Panc1 (cell line): ENCODE measurements at regions not wholly inside any gene's neighbourhood (a gene's known extent, or its start where the extent isn't known, plus 50 kb on each side); places are given as distances from the start of the nearest gene placed in this dataset.

ENCODE experiments used
- ATAC-seq: fragments of 200-7000 bp; cut with Tn5 transposase; 2 replicates; pipeline ENCODE4 v1.9.1; 2020; ENCODE audit warnings: mild to moderate bottlenecking, moderate library complexity
- BruUV-seq: library from RNA; stranded (reverse); fragments of 400-500 nt; replicated peaks from 2 replicates; lab custom pipeline; 2021; lab: Mats Ljungman, UMichigan
- CTCF ChIA-PET: fragments of 300-600 bp; sonication (Branson Sonifier 250); formaldehyde crosslinking; loops from one replicate; lab custom pipeline; 2022; ENCODE audit warnings: antibody characterized with exemption; lab: Charles Lee
- POLR2A ChIA-PET: fragments of 300-600 bp; sonication (Branson Sonifier 250); formaldehyde crosslinking; loops from one replicate; lab custom pipeline; 2022; ENCODE audit warnings: antibody characterized with exemption; lab: Charles Lee
- DNase-seq: peaks from one replicate; pipeline ENCODE4 v3.0.0-alpha.2; 2010; ENCODE audit warnings: low read depth, low spot score
- H3K27ac ChIP-seq: 2 replicates; pipeline ENCODE4 v1.5.1; 2011; ENCODE audit warnings: mild to moderate bottlenecking, low read length, inconsistent platforms
- H3K27me3 ChIP-seq: fragments of 200-500 bp; sonication (Bioruptor generic); 2 replicates; pipeline ENCODE4 v1.6.0; 2014; ENCODE audit warnings: low read length, inconsistent platforms; ENCODE audit not compliant: control insufficient read depth, insufficient read depth
- H3K36me3 ChIP-seq: fragments of 200-500 bp; sonication (Bioruptor generic); 2 replicates; pipeline ENCODE4 v1.5.1; 2014; ENCODE audit warnings: inconsistent platforms, mild to moderate bottlenecking, low read length, moderate library complexity; ENCODE audit not compliant: control insufficient read depth, insufficient read depth
- H3K4me1 ChIP-seq: 2 replicates; pipeline ENCODE4 v1.5.1; 2011; ENCODE audit warnings: inconsistent platforms, mild to moderate bottlenecking, low read length, moderate library complexity; ENCODE audit not compliant: control insufficient read depth, insufficient read depth
- H3K4me3 ChIP-seq, 2 experiments: 2 replicates each; pipeline ENCODE4 v1.5.1; 2011 to 2012; ENCODE audit warnings: low read depth in 2 of 2, low read length in 2 of 2, mild to moderate bottlenecking in 2 of 2, inconsistent platforms in 1 of 2, moderate library complexity in 1 of 2
- H3K9me3 ChIP-seq: fragments of 200-500 bp; sonication (Bioruptor generic); 2 replicates; pipeline ENCODE4 v1.5.1; 2014; ENCODE audit warnings: low read depth, mild to moderate bottlenecking, inconsistent platforms, low read length, moderate library complexity; ENCODE audit not compliant: control insufficient read depth, insufficient read depth
- CTCF ChIP-seq: fragments of 450-650 bp; IDR thresholded peaks from 2 replicates; pipeline ENCODE4 v1.5.1; 2017; ENCODE audit warnings: mild to moderate bottlenecking
- POLR2AphosphoS5 ChIP-seq: IDR thresholded peaks from 2 replicates; pipeline ENCODE4 v1.6.1; 2012; ENCODE audit warnings: mild to moderate bottlenecking, low read depth, low read length, moderate library complexity
- SIN3A ChIP-seq: IDR thresholded peaks from 2 replicates; pipeline ENCODE4 v1.6.1; 2012; ENCODE audit warnings: low read depth, mild to moderate bottlenecking, low read length, moderate library complexity, borderline replicate concordance; ENCODE audit not compliant: insufficient read depth
- TCF7L2 ChIP-seq: IDR thresholded peaks from 2 replicates; pipeline ENCODE4 v1.6.1; 2011; ENCODE audit warnings: mild to moderate bottlenecking, low read depth, low read length, inconsistent platforms
- in situ Hi-C: cut with HindIII; loops from 2 replicates; pipeline ENCODE4 v1.10.0; 2016; ENCODE audit warnings: low sequenced_read_pairs, low pct_unique_long_range_greater_than_20kb
- intact Hi-C: fragments of 100-400 bp; cut with micrococcal nuclease; formaldehyde crosslinking; loops from one replicate; pipeline ENCODE4 v1.10.0; 2022; ENCODE audit not compliant: unreplicated experiment
- TF ChIP-seq, protein P1 (sequence below), 2 experiments: IDR thresholded peaks; 2 replicates each; pipeline ENCODE4 v1.6.1; 2011 to 2012; ENCODE audit warnings: low read depth in 2 of 2, control low read depth in 1 of 2, low read length in 1 of 2, mild to moderate bottlenecking in 1 of 2, moderate library complexity in 1 of 2; ENCODE audit not compliant: insufficient read depth in 1 of 2

DNA sequence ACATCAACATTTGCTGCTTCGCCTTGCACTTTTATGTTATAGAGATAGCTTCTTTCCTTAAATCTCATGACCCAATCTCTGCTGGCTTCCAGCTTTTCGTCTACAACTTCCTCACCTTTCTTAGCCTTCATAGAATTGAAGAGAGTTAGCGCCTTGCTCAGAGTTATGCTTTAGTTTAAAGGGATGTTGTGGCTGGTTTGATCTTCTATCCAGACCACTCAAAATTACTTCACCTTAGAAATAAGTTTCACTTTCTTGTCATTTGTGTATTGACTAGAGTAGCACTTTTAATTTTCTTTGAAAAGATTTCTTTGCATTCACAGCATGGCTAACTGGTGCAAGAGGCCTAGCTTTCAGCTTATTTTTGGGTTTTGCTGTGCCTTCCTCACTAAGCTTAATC lies 414.2 kb downstream of the ZNF608 start:
- no peak overlapping the region for H3K4me3 ChIP-seq
- no peak overlapping the region for H3K27ac ChIP-seq
- H3K36me3 ChIP-seq = no peaks in the 10 kb centered on the region
- CTCF ChIA-PET = no interaction called here
- H3K27me3 ChIP-seq = no peaks in the 10 kb centered on the region
- TF ChIP-seq SIN3A = no peak
- TF ChIP-seq, protein P1, sequence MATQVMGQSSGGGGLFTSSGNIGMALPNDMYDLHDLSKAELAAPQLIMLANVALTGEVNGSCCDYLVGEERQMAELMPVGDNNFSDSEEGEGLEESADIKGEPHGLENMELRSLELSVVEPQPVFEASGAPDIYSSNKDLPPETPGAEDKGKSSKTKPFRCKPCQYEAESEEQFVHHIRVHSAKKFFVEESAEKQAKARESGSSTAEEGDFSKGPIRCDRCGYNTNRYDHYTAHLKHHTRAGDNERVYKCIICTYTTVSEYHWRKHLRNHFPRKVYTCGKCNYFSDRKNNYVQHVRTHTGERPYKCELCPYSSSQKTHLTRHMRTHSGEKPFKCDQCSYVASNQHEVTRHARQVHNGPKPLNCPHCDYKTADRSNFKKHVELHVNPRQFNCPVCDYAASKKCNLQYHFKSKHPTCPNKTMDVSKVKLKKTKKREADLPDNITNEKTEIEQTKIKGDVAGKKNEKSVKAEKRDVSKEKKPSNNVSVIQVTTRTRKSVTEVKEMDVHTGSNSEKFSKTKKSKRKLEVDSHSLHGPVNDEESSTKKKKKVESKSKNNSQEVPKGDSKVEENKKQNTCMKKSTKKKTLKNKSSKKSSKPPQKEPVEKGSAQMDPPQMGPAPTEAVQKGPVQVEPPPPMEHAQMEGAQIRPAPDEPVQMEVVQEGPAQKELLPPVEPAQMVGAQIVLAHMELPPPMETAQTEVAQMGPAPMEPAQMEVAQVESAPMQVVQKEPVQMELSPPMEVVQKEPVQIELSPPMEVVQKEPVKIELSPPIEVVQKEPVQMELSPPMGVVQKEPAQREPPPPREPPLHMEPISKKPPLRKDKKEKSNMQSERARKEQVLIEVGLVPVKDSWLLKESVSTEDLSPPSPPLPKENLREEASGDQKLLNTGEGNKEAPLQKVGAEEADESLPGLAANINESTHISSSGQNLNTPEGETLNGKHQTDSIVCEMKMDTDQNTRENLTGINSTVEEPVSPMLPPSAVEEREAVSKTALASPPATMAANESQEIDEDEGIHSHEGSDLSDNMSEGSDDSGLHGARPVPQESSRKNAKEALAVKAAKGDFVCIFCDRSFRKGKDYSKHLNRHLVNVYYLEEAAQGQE (IDR thresholded peaks at IDR 0.05; ENCODE audit: insufficient read depth in 1 of 2, low read depth in 2 of 2, low read length in 1 of 2) = no peak
- TF ChIP-seq CTCF = no peak
- TF ChIP-seq POLR2AphosphoS5 = no peak
- no peak for TF ChIP-seq TCF7L2
- H3K4me1 ChIP-seq = no peaks in the 10 kb centered on the region
- in situ Hi-C loops = no loop called here
- ATAC-seq = no peak
- no peak for DNase-seq
- POLR2A ChIA-PET = no interaction called here
- BruUV-seq = no TSS peak
- no peaks in the 10 kb centered on the region for H3K9me3 ChIP-seq
- intact Hi-C loops = no loop called here

DNA sequence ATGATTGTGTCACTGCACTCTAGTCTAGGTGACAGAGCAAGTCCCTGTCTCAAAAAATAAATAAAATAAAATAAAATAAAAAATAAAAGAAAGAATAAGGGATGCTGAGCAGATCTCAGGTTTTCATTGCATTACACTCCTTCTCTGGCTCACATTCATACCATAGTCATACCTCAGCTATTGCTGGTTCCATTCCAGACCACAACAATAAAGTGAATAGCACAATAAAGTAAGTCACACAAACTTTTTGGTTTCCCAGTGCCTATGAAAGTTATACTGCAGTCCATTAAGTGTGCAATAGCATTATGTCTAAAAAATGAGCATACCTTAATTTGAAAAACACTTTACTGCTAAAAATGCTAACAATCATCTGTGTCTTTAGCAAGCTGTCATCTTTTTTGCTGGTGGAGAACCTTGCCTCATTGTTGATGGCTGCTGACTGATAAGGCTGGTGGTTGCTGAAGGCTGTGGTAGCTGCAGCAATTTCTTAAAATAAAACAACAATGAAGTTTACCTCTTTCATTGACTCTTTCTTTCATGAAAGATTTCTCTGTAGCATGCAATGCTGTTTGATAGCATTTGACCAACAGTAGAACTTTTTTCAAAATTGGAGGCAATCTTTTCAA lies 415.7 kb downstream of the ZNF608 start:
- DNase-seq = no peak
- intact Hi-C loops = no loop called here
- no peak for ATAC-seq

More for the DNA sequence above, 415.7 kb downstream of the ZNF608 start:
- Histone ChIP-seq H3K4me1 (no peaks in the 10 kb centered on the region), H3K36me3 (no peaks in the 10 kb centered on the region), H3K27me3 (no peaks in the 10 kb centered on the region), H3K27ac (no peak overlapping the region), H3K4me3 (no peak overlapping the region), H3K9me3 (no peaks in the 10 kb centered on the region)
- BruUV-seq = no TSS peak
- TF ChIP-seq TCF7L2 (no peak), POLR2AphosphoS5 (no peak), SIN3A (no peak), CTCF (no peak)
- TF ChIP-seq, protein P1 (IDR thresholded peaks at IDR 0.05; ENCODE audit: insufficient read depth in 1 of 2, low read depth in 2 of 2, low read length in 1 of 2) = no peak
- CTCF ChIA-PET = no interaction called here
- in situ Hi-C loops = no loop called here
- POLR2A ChIA-PET = no interaction called here
